K562 (cell line): ENCODE measurements at regions not wholly inside any gene's neighbourhood (a gene's known extent, or its start where the extent isn't known, plus 50 kb on each side); places are given as distances from the start of the nearest gene placed in this dataset.

Experiments used
- CHD7 ChIP-seq: fragments of 200-600 bp; sonication (generic); IDR thresholded peaks from one replicate; pipeline ENCODE4 v1.6.1; 2012; ENCODE audit warnings: mild to moderate bottlenecking, low read depth, low read length, inconsistent platforms
- FOXO4 ChIP-seq: fragments of 450-650 bp; formaldehyde crosslinking; IDR thresholded peaks from 2 replicates; pipeline ENCODE4 v1.4.0; 2020; ENCODE audit warnings: mild to moderate bottlenecking, moderate library complexity
- TF ChIP-seq, protein P1 (sequence below): sonication (generic); formaldehyde crosslinking; IDR thresholded peaks from 2 replicates; pipeline ENCODE4 v1.8.0; 2022; ENCODE audit warnings: mild to moderate bottlenecking, missing genetic modification reagents

GRCh38 chr14:65901595-65901994 lies 489.1 kb downstream of the FUT8 start (continued):
- TF ChIP-seq CHD7 = no peak
- TF ChIP-seq FOXO4 (CRISPR knock-in tag) = no peak
- TF ChIP-seq, protein P1, sequence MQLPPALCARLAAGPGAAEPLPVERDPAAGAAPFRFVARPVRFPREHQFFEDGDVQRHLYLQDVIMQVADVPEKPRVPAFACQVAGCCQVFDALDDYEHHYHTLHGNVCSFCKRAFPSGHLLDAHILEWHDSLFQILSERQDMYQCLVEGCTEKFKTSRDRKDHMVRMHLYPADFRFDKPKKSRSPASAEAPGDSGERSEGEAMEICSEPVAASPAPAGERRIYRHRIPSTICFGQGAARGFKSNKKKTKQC (CRISPR knock-in tag) = no peak
- TF ChIP-seq, all 486 proteins: peak for 0
